SK-N-SH treated with all-trans-retinoic acid at 6 μM for 48 hours (cell line): ENCODE measurements at regions not wholly inside any gene's neighbourhood (a gene's known extent, or its start where the extent isn't known, plus 50 kb on each side); places are given as distances from the start of the nearest gene placed in this dataset.

Experiments used
- ATAC-seq: fragments of 200-7000 bp; cut with Tn5 transposase; 3 replicates; pipeline ENCODE4 v1.9.1; 2020; ENCODE audit warnings: mild to moderate bottlenecking, moderate library complexity
- ARNTL ChIP-seq: fragments of 450-650 bp; formaldehyde crosslinking; IDR thresholded peaks from 2 replicates; pipeline ENCODE4 v1.5.0; 2020; ENCODE audit warnings: low read depth, mild to moderate bottlenecking, moderate library complexity, borderline replicate concordance
- BACH2 ChIP-seq: fragments of 250-450 bp; sonication (Bioruptor Pico); IDR thresholded peaks from 2 replicates; pipeline ENCODE4 v1.9.0; 2021; ENCODE audit warnings: mild to moderate bottlenecking, borderline replicate concordance
- CREB5 ChIP-seq: fragments of 250-450 bp; sonication (Bioruptor Pico); IDR thresholded peaks from 2 replicates; pipeline ENCODE4 v1.5.1; 2020; ENCODE audit warnings: low read depth, mild to moderate bottlenecking, moderate library complexity
- CSDC2 ChIP-seq: fragments of 250-450 bp; sonication (Bioruptor Pico); IDR thresholded peaks from 2 replicates; pipeline ENCODE4 v1.5.0; 2020; ENCODE audit warnings: mild to moderate bottlenecking, moderate library complexity
- ESRRG ChIP-seq: fragments of 250-450 bp; sonication (Bioruptor Pico); IDR thresholded peaks from 2 replicates; pipeline ENCODE4 v1.6.1; 2021; ENCODE audit warnings: mild to moderate bottlenecking
- GLIS3 ChIP-seq: fragments of 250-450 bp; sonication (Bioruptor Pico); IDR thresholded peaks from 2 replicates; pipeline ENCODE4 v1.5.0; 2020; ENCODE audit warnings: mild to moderate bottlenecking, moderate library complexity
- ISL1 ChIP-seq: fragments of 250-450 bp; sonication (Bioruptor Pico); IDR thresholded peaks from 2 replicates; pipeline ENCODE4 v2.1.2; 2022; ENCODE audit warnings: mild to moderate bottlenecking, moderate library complexity
- OSR1 ChIP-seq: fragments of 250-450 bp; sonication (Bioruptor Pico); IDR thresholded peaks from 2 replicates; pipeline ENCODE4 v1.8.0; 2022; ENCODE audit warnings: moderate library complexity, mild to moderate bottlenecking, inconsistent platforms
- POU6F1 ChIP-seq: fragments of 250-450 bp; sonication (Bioruptor Pico); IDR thresholded peaks from 2 replicates; pipeline ENCODE4 v1.8.0; 2021; ENCODE audit warnings: low read depth, mild to moderate bottlenecking, moderate library complexity, borderline replicate concordance
- PPARA ChIP-seq: fragments of 250-450 bp; sonication (Bioruptor Pico); IDR thresholded peaks from 2 replicates; pipeline ENCODE4 v1.5.0; 2020; ENCODE audit warnings: mild to moderate bottlenecking, borderline replicate concordance
- RARB ChIP-seq: fragments of 250-450 bp; sonication (Bioruptor Pico); IDR thresholded peaks from 2 replicates; pipeline ENCODE4 v1.8.0; 2021; ENCODE audit warnings: mild to moderate bottlenecking, moderate library complexity
- SNAI2 ChIP-seq: fragments of 250-450 bp; sonication (Bioruptor Pico); IDR thresholded peaks from 2 replicates; pipeline ENCODE4 v1.5.0; 2020; ENCODE audit warnings: mild to moderate bottlenecking, moderate library complexity
- TCF4 ChIP-seq: fragments of 250-450 bp; sonication (Bioruptor Pico); IDR thresholded peaks from 2 replicates; pipeline ENCODE4 v1.8.0; 2021; ENCODE audit warnings: mild to moderate bottlenecking, moderate library complexity, borderline replicate concordance
- TOX ChIP-seq: fragments of 250-450 bp; sonication (Bioruptor Pico); IDR thresholded peaks from 2 replicates; pipeline ENCODE4 v1.8.0; 2021; ENCODE audit warnings: mild to moderate bottlenecking, moderate library complexity, borderline replicate concordance
- ZC3H10 ChIP-seq: fragments of 250-450 bp; sonication (Bioruptor Pico); IDR thresholded peaks from 2 replicates; pipeline ENCODE4 v1.5.1; 2021; ENCODE audit warnings: mild to moderate bottlenecking, moderate library complexity
- ZFP30 ChIP-seq: fragments of 450-650 bp; formaldehyde crosslinking; IDR thresholded peaks from 2 replicates; pipeline ENCODE4 v1.5.0; 2022; ENCODE audit warnings: mild to moderate bottlenecking, moderate library complexity
- ZNF565 ChIP-seq: fragments of 450-650 bp; formaldehyde crosslinking; conservative IDR thresholded peaks from 2 replicates; pipeline ENCODE4 v1.5.0; 2020; ENCODE audit warnings: low read depth, mild to moderate bottlenecking, moderate library complexity
- ZNF70 ChIP-seq: fragments of 450-650 bp; formaldehyde crosslinking; IDR thresholded peaks from 2 replicates; pipeline ENCODE4 v1.5.0; 2020; ENCODE audit warnings: mild to moderate bottlenecking, moderate library complexity
- ZNF8 ChIP-seq: fragments of 450-650 bp; formaldehyde crosslinking; IDR thresholded peaks from 2 replicates; pipeline ENCODE4 v1.5.0; 2020; ENCODE audit warnings: mild to moderate bottlenecking, moderate library complexity
- TF ChIP-seq, protein P1 (sequence below): fragments of 250-450 bp; sonication (Bioruptor Pico); IDR thresholded peaks from 2 replicates; pipeline ENCODE4 v1.5.1; 2021; ENCODE audit warnings: mild to moderate bottlenecking, moderate library complexity
- TF ChIP-seq, protein P2 (sequence below): fragments of 250-450 bp; sonication (Bioruptor Pico); IDR thresholded peaks from 2 replicates; pipeline ENCODE4 v1.5.0; 2020; ENCODE audit warnings: mild to moderate bottlenecking, moderate library complexity
- TF ChIP-seq, protein P3 (sequence below): fragments of 250-450 bp; sonication (Bioruptor Pico); IDR thresholded peaks from 2 replicates; pipeline ENCODE4 v1.8.0; 2020; ENCODE audit warnings: mild to moderate bottlenecking, moderate library complexity, borderline replicate concordance

- TF ChIP-seq ZFP30 = no peak
- TF ChIP-seq ARNTL (CRISPR knock-in tag) = no peak
- no peak for TF ChIP-seq ZNF565
- TF ChIP-seq, protein P1, sequence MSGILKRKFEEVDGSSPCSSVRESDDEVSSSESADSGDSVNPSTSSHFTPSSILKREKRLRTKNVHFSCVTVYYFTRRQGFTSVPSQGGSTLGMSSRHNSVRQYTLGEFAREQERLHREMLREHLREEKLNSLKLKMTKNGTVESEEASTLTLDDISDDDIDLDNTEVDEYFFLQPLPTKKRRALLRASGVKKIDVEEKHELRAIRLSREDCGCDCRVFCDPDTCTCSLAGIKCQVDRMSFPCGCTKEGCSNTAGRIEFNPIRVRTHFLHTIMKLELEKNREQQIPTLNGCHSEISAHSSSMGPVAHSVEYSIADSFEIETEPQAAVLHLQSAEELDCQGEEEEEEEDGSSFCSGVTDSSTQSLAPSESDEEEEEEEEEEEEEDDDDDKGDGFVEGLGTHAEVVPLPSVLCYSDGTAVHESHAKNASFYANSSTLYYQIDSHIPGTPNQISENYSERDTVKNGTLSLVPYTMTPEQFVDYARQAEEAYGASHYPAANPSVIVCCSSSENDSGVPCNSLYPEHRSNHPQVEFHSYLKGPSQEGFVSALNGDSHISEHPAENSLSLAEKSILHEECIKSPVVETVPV (CRISPR knock-in tag) = no peak
- TF ChIP-seq ESRRG (CRISPR knock-in tag) = no peak
- no peak for TF ChIP-seq TOX (CRISPR knock-in tag)
- TF ChIP-seq CSDC2 (CRISPR knock-in tag) = no peak
- TF ChIP-seq POU6F1 = no peak
- TF ChIP-seq OSR1 (CRISPR knock-in tag) = no peak
- TF ChIP-seq SNAI2 (CRISPR knock-in tag) = no peak
- no peak for TF ChIP-seq ISL1 (CRISPR knock-in tag)
- TF ChIP-seq GLIS3 (CRISPR knock-in tag) = no peak
- TF ChIP-seq, protein P2, sequence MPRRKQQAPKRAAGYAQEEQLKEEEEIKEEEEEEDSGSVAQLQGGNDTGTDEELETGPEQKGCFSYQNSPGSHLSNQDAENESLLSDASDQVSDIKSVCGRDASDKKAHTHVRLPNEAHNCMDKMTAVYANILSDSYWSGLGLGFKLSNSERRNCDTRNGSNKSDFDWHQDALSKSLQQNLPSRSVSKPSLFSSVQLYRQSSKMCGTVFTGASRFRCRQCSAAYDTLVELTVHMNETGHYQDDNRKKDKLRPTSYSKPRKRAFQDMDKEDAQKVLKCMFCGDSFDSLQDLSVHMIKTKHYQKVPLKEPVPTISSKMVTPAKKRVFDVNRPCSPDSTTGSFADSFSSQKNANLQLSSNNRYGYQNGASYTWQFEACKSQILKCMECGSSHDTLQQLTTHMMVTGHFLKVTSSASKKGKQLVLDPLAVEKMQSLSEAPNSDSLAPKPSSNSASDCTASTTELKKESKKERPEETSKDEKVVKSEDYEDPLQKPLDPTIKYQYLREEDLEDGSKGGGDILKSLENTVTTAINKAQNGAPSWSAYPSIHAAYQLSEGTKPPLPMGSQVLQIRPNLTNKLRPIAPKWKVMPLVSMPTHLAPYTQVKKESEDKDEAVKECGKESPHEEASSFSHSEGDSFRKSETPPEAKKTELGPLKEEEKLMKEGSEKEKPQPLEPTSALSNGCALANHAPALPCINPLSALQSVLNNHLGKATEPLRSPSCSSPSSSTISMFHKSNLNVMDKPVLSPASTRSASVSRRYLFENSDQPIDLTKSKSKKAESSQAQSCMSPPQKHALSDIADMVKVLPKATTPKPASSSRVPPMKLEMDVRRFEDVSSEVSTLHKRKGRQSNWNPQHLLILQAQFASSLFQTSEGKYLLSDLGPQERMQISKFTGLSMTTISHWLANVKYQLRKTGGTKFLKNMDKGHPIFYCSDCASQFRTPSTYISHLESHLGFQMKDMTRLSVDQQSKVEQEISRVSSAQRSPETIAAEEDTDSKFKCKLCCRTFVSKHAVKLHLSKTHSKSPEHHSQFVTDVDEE (CRISPR knock-in tag) = no peak
- no peak for TF ChIP-seq RARB (CRISPR knock-in tag)
- TF ChIP-seq, protein P3, sequence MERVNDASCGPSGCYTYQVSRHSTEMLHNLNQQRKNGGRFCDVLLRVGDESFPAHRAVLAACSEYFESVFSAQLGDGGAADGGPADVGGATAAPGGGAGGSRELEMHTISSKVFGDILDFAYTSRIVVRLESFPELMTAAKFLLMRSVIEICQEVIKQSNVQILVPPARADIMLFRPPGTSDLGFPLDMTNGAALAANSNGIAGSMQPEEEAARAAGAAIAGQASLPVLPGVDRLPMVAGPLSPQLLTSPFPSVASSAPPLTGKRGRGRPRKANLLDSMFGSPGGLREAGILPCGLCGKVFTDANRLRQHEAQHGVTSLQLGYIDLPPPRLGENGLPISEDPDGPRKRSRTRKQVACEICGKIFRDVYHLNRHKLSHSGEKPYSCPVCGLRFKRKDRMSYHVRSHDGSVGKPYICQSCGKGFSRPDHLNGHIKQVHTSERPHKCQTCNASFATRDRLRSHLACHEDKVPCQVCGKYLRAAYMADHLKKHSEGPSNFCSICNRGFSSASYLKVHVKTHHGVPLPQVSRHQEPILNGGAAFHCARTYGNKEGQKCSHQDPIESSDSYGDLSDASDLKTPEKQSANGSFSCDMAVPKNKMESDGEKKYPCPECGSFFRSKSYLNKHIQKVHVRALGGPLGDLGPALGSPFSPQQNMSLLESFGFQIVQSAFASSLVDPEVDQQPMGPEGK (CRISPR knock-in tag) = no peak
- no peak for TF ChIP-seq TCF4 (CRISPR knock-in tag)
- TF ChIP-seq PPARA = no peak
- no peak for TF ChIP-seq ZC3H10
- TF ChIP-seq CREB5 (CRISPR knock-in tag) = no peak
- no peak for ATAC-seq
Measured at GRCh38 chr13:104181526-104182231, 1115.5 kb upstream of the SLC10A2 start.

DNA sequence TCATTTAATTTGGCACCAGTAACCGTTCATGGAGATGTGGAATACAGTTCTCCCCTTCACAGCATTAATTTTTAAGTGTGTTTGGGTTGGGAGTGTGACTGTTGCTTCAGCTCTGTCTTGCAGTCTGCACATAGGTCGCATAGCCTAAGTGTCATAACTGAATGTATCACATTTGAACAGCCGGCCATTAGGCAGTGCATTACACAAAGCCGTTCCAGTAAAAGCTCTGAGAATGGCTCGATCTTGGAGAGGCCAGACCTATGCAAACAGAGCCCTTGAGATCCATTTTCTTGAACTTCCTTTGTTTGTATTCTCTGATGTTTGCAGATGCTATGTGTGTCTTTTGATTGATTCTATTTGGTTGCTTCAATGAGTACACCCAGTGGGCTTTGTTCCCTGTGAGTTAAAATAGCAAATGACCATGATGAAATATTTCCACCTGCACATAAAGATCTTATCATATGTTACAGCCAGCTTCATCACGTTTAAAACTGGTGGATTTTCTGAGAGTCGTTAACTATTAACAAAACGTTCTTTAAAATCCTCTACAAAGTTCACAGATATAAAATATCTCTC lies 1104.9 kb upstream of the SLC10A2 start:
- no peak for ATAC-seq
- no peak for TF ChIP-seq ISL1 (CRISPR knock-in tag)
- no peak for TF ChIP-seq ESRRG (CRISPR knock-in tag)
- TF ChIP-seq ARNTL (CRISPR knock-in tag) = no peak
- no peak for TF ChIP-seq ZNF70 (CRISPR knock-in tag)
- TF ChIP-seq GLIS3 (CRISPR knock-in tag) = no peak
- TF ChIP-seq, protein P2 (CRISPR knock-in tag) = no peak
- TF ChIP-seq BACH2 = no peak
- TF ChIP-seq POU6F1 = no peak
- TF ChIP-seq TOX (CRISPR knock-in tag) = no peak
- TF ChIP-seq TCF4 (CRISPR knock-in tag) = no peak
- no peak for TF ChIP-seq ZNF8 (CRISPR knock-in tag)
